ENCODE measurements at regions not wholly inside any gene's neighbourhood (a gene's known extent, or its start where the extent isn't known, plus 50 kb on each side); places are given as distances from the start of the nearest gene placed in this dataset.
"Not testable (repeated sequence)": the region's sequence is repeated elsewhere in the genome, so short reads cannot be mapped to it uniquely, and the experiment has no call there.

GRCh38 chr2:16247326-16248122 is 307.2 kb downstream of the MYCN start:
- DNase-seq, result no peak

GRCh38 chr2:16246911-16247310 is 306.6 kb downstream of the MYCN start:
- DNase-seq, result no peak

- no peak for DNase-seq
Observed at GRCh38 chr2:16246281-16246850, 306.0 kb downstream of the MYCN start.

- DNase-seq, result no peak
Observed at GRCh38 chr2:16245481-16246054, 305.2 kb downstream of the MYCN start.

GRCh38 chr2:16244966-16245320 is 304.6 kb downstream of the MYCN start:
- no peak for DNase-seq

- DNase-seq, result no peak
Observed at GRCh38 chr2:16244153-16244965, 304.0 kb downstream of the MYCN start.

GRCh38 chr2:16243411-16243996 is 303.2 kb downstream of the MYCN start:
- DNase-seq, result no peak

- DNase-seq, result no peak
Observed at GRCh38 chr2:16242906-16243305, 302.6 kb downstream of the MYCN start.

- no peak for DNase-seq
Observed at GRCh38 chr2:16241166-16242160, 301.1 kb downstream of the MYCN start.

GRCh38 chr2:16240402-16240801 is 300.1 kb downstream of the MYCN start:
- DNase-seq, result no peak

GRCh38 chr2:16239296-16239850 is 299.0 kb downstream of the MYCN start:
- DNase-seq, result no peak

GRCh38 chr2:16238786-16239185 is 298.4 kb downstream of the MYCN start:
- no peak for DNase-seq

GRCh38 chr2:16238001-16238761 is 297.8 kb downstream of the MYCN start:
- no peak for DNase-seq

GRCh38 chr2:16235747-16236146 is 295.4 kb downstream of the MYCN start:
- no peak for DNase-seq

GRCh38 chr2:16235291-16235690 is 294.9 kb downstream of the MYCN start:
- DNase-seq, result not testable (repeated sequence)

GRCh38 chr2:16228951-16229350 is 288.6 kb downstream of the MYCN start:
- no peak for DNase-seq

GRCh38 chr2:16228471-16228870 is 288.1 kb downstream of the MYCN start:
- DNase-seq, result no peak

GRCh38 chr2:16227811-16228462 is 287.6 kb downstream of the MYCN start:
- DNase-seq, result no peak

- no peak for DNase-seq
Observed at GRCh38 chr2:16226943-16227664, 286.8 kb downstream of the MYCN start.
